GM20431 (cell line): ENCODE measurements at regions not wholly inside any gene's neighbourhood (a gene's known extent, or its start where the extent isn't known, plus 50 kb on each side); places are given as distances from the start of the nearest gene placed in this dataset.

Source experiments
- in situ Hi-C: fragments of 300-500 bp; cut with MseI, MboI; formaldehyde crosslinking; loops from one replicate; pipeline ENCODE4 v1.15.0; 2020; ENCODE audit warnings: low sequenced_read_pairs; ENCODE audit not compliant: unreplicated experiment

DNA sequence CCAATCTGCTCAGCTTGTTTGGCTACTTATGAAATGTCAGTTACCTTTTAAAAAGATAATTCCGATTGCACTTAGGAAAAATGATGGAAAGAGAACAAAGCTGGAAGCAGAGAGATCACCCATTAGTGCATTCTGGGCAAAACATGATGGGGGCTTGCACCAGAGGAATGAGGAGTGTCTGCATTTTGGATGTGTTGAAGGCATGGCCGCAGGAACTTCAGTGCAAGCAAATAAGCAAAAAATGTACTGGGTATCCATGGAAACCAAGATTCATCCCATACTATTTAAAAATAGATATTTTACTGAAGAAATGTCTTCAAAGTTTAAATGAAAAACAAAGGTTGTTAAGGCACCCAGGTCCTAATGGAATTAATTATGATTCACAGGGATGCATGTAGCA is 655.0 kb downstream of the POM121L12 start:
- in situ Hi-C loops: no loop called here

GRCh38 chr7:53697913-53698312 is 662.5 kb downstream of the POM121L12 start:
- in situ Hi-C loops: no loop called here

- in situ Hi-C loops: no loop called here
These were observed 663.9 kb downstream of the POM121L12 start for GRCh38 chr7:53699215-53699837.

- in situ Hi-C loops: no loop called here
These were observed 683.7 kb downstream of the POM121L12 start for GRCh38 chr7:53719122-53719521.

GRCh38 chr7:53740971-53741370 is 705.5 kb downstream of the POM121L12 start:
- in situ Hi-C loops: no loop called here

DNA sequence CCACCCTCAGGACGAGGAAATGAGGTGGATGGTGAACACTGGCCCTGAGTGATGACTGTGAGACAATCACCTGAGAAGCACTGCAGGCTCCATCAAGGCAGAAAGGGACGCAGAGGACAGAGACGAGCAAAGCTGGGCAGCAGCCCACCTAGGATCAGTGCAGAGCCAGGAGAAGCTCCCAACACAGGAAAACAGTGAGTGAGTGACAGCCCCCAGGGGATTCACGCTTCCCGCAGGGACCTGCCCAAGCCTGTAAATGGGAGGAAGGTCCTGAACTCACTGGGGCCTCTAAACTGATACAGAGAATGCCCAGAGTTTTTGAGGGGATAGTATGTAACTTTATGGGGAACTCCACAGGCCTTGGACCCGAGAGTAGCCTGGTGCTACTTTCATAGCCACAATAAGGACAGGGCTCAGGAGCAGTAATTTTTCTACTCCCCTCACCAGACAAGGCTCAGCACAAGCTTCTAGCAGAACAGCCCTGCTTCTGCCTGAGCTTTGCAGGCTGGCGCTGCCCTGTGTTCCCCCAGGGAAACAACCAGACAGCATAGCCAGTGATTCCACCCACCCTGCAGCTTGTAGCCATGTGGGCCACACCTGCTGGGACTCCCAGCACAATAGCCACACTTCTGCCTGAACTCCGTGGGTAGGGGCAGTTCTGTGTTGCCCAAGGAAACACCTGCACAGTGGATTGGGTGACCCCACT is 708.4 kb downstream of the POM121L12 start:
- in situ Hi-C loops: no loop called here

GRCh38 chr7:53744403-53744760 is 708.9 kb downstream of the POM121L12 start:
- in situ Hi-C loops: no loop called here

- in situ Hi-C loops: no loop called here
These were observed 721.5 kb downstream of the POM121L12 start for GRCh38 chr7:53756946-53757345.

DNA sequence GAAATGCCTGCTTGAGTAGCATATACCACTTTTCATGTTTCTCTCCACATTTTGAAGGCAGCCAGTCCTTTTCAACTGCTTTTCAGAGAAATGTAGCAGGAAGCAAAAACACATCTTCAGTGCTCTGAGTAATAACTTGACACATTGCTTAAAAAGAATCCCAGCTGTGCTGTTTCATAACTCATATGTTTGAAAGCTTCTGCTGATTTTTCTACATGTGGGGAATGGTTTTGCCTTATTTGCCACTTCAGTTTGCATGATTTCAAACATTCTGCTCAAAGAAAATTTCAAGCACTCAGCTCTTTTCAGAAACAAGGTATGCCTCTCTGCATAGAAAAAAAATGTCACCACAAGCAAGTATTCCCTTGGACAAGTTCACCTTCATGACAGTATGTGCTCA is 732.8 kb downstream of the POM121L12 start:
- in situ Hi-C loops: no loop called here

DNA sequence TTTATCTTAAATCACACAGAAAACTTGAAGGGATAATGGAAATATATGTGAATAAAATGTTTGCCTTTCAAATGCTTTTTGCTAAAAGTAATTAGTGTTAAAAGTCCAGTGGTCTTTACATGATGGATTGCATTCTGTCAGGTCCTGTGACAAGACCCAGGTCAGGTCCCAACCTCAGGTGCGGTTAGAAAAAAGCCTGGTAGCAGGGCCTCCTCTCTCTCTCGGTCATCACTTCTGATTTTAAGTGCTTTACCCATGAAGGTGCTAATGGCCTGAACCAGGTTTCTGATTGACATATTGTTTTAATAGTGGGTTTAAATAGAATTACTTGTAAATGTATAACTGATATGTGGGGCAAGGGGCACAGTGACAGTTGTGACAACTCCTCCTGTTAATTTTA is 736.3 kb downstream of the POM121L12 start:
- in situ Hi-C loops: no loop called here

GRCh38 chr7:53776323-53776722 is 740.9 kb downstream of the POM121L12 start:
- in situ Hi-C loops: no loop called here

- in situ Hi-C loops: no loop called here
These were observed 752.4 kb upstream of the VSTM2A start for GRCh38 chr7:53789741-53790140.

- in situ Hi-C loops: no loop called here
These were observed 747.4 kb upstream of the VSTM2A start for GRCh38 chr7:53794816-53795215.

DNA sequence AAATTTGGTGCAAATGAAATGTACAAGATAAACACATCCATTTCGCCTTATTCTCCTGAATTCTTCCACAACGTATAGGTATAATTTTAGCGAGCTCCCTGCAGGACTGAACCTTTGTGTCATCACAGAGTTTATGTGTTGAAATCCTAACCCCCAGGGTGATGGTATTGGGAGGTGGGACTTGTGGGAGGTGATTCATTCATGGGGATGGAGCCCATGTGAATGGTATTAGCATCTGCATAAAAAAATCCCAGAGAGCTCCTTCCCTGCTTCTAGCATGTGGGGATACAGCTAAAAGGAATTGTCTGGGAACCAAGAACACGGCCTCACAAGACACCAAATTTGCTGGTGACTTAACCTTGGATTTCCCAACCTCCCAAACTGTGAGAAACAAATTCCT is 741.4 kb upstream of the VSTM2A start:
- in situ Hi-C loops: no loop called here

DNA sequence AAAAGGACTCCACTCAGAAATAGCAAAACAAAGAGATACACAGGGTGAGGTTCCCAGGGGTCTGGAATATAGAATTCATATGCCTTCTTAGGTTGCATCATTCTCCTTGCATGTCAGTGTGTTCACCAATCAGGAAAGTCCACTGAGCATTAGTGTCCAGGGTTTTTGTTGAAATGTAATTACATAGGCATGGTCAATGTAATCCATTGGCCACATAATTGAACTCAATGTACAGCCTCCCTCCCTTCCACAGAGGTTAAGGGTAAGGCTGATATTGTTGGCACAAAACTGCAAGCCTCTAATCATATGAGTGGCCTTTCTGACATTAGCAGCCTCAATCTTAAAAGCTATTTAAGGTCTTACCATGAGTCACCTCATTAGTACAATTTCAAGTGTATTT is 736.1 kb upstream of the VSTM2A start:
- in situ Hi-C loops: no loop called here

DNA sequence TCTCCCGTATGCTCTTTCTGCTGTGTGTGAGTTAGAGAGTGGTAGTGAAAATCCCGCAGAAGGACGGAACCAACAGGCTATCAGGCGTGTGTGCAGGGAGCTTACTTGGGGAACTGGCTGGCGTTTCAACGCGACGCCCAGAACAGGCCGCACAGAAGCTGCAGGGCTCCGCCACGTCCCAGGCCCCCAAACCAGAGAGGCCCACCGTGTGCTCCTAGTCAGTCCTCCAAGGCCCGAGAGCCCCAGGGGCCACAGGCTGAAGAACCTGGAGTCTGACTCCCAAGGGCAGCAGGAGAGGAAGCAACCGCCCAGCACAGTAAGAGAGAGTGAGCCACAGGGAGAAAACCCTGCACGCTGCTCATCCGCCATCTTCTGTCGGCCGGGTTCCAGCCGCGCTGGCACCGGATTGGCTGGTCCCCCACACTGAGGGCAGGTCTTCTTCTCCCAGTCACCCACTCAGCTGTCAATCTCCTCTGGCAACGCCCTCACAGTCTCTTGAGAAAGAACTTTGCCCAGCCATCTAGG is 730.6 kb upstream of the VSTM2A start:
- in situ Hi-C loops: no loop called here

GRCh38 chr7:53812135-53812534 is 730.0 kb upstream of the VSTM2A start:
- in situ Hi-C loops: no loop called here

DNA sequence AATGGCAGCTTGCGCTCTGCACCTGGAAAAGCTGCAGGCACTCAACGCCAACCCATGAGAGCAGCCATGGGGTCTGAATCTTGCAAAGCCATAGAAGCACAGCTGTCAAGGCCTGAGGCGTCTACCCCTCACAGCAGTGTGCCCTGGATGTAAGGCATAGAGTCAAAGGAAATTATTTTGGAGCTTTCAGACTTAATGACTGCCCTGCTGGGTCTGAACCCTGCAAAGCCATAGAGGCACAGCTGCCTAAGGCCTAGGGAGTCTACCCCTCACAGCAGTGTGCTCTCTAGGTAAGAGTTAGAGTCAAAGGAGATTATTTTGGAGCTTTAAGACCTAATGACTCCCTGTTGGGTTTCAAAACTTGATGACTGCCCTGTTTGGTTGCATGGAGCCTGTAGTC is 706.9 kb upstream of the VSTM2A start:
- in situ Hi-C loops: no loop called here

DNA sequence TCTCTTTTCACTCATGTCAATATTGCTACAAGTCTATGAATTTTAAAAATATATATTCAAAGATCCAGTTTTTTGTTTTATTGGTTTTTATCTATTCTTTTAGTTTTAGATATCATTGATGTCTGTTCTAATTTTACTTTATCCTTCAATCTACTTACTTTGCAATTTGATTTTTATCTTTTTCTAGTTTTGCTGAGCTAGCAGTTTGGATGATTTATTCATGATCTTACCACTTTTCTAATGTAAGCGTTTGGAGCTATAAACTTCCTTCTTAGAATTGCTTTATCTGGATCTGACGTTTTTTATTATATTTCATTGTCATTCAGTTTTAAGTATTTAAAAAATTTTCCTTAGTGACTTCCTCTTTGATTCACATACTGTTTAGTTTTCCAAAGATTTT is 664.5 kb upstream of the VSTM2A start:
- in situ Hi-C loops: no loop called here

DNA sequence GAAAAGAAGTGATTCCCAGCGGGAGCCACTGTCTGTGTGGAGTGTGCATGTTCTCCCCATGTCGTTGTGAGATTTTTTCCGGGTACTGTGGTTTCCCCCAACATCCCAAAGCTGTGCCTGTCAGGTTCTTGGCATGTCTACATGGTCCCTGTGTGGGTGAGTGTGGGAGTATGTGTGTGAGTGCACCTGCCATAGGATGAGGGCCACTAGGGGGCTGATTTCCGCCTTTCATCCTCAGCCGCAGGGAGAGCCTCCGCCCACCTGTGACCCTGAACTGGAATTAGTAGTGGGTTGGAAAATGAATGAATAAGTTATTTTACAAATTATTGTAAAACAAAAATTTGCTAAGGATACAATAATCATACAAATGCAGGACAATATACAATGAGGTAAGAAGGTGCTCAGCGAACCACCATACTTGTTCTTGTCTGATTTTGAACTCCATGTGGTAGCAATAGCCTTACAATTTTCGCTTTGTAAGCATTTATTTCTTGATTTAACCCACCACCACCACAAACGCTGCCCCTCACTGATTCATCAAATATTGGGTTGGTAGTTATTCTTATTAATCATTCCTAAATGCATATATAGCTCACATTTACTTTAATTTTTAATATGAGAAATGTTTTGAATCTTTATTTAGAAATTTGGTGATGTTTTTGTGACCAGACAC is 641.2 kb upstream of the VSTM2A start:
- in situ Hi-C loops: no loop called here

DNA sequence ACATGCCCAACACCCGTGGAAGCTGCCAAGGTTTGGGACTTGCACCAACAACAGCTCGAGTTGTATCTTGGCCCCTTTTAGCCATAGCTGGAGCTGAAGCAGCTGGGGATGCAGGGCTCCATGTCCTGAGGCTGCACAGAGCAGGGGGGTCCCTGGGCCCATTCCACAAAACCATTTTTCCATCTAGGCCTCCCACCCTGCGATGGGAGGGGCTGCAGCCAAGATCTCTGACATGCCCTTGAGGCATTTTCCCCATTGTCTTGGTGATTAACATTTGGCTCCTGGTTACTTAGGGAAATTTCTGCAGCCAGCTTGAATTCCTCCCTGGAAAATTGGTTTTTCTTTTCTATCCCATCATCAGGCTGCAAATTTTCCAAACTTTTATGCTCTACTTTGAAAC is 637.8 kb upstream of the VSTM2A start:
- in situ Hi-C loops: no loop called here
